B cell (primary cell): ENCODE measurements at regions not wholly inside any gene's neighbourhood (a gene's known extent, or its start where the extent isn't known, plus 50 kb on each side); places are given as distances from the start of the nearest gene placed in this dataset.

Source experiments
- ATAC-seq: fragments of 200-7000 bp; cut with Tn5 transposase; one replicate; pipeline ENCODE4 v1.10.0; 2021; ENCODE audit warnings: low read depth, mild to moderate bottlenecking, moderate number of reproducible peaks, moderate library complexity
- CTCF ChIA-PET: fragments of 350-600 bp; sonication (Branson Sonifier 250); formaldehyde crosslinking; loops from one replicate; lab custom pipeline; 2021; ENCODE audit warnings: antibody characterized with exemption, inconsistent platforms; lab: Charles Lee
- POLR2A ChIA-PET: fragments of 350-600 bp; sonication (Branson Sonifier 250); formaldehyde crosslinking; loops from one replicate; lab custom pipeline; 2021; ENCODE audit warnings: antibody characterized with exemption; lab: Charles Lee
- DNase-seq: peaks from one replicate; pipeline ENCODE4 v3.0.0; 2013
- H2AFZ ChIP-seq: 2 replicates; pipeline ENCODE4 v1.6.1; 2012; ENCODE audit warnings: mild to moderate bottlenecking, low read depth, low read length; ENCODE audit not compliant: insufficient read depth, poor library complexity, severe bottlenecking
- H3K27ac ChIP-seq, 2 donors: 1 replicate in 1 of 2; 2 replicates in 1 of 2; pipeline ENCODE4 v1.5.1; 2012 to 2013; ENCODE audit warnings: low read length in 2 of 2, mild to moderate bottlenecking in 2 of 2, moderate library complexity in 1 of 2
- H3K27me3 ChIP-seq, 4 experiments: fragments of 200-600 bp in 1 of 4; sonication (generic) in 1 of 4; replicated peaks in 1 of 4; 1 replicate in 2 of 4; 2 replicates in 2 of 4; pipeline versions ENCODE4 v1.6.1 to v1.7.0; 2013 to 2016; ENCODE audit warnings: low read length in 3 of 4, mild to moderate bottlenecking in 2 of 4, mixed read lengths in 1 of 4, moderate library complexity in 1 of 4; ENCODE audit not compliant: insufficient read depth in 4 of 4, control insufficient read depth in 3 of 4; ENCODE audit errors: control extremely low read depth in 1 of 4
- H3K36me3 ChIP-seq, 2 experiments: replicated peaks in 1 of 2; 1 replicate in 1 of 2; 2 replicates in 1 of 2; pipeline versions ENCODE4 v1.6.1 to v1.7.1; 2013; ENCODE audit warnings: low read length in 1 of 2; ENCODE audit not compliant: insufficient read depth in 2 of 2, control insufficient read depth in 1 of 2; ENCODE audit errors: control extremely low read depth in 1 of 2, extremely low read depth in 1 of 2
- H3K4me1 ChIP-seq, 2 donors: fragments of 200-600 bp in 1 of 2; sonication (generic) in 1 of 2; 1 replicate in 1 of 2; 2 replicates in 1 of 2; pipeline versions ENCODE4 v1.5.1 to v1.6.1; 2013 to 2017; ENCODE audit warnings: low read length in 2 of 2; ENCODE audit not compliant: control insufficient read depth in 2 of 2, insufficient read depth in 2 of 2
- H3K4me2 ChIP-seq: replicated peaks from 2 replicates; pipeline ENCODE3; 2012; ENCODE audit warnings: mild to moderate bottlenecking, low read depth, low read length; ENCODE audit not compliant: poor library complexity, severe bottlenecking
- H3K4me3 ChIP-seq, 5 experiments: fragments of 200-600 bp in 1 of 5; sonication (generic) in 1 of 5; 1 replicate in 3 of 5; 2 replicates in 2 of 5; pipeline versions ENCODE4 v1.5.1 to v1.7.0; 2011 to 2016; ENCODE audit warnings: low read length in 4 of 5, mild to moderate bottlenecking in 4 of 5, low read depth in 2 of 5, control low read depth in 1 of 5, moderate library complexity in 1 of 5; ENCODE audit not compliant: insufficient read depth in 1 of 5; ENCODE audit errors: control extremely low read depth in 1 of 5, extremely low read depth in 1 of 5
- H3K79me2 ChIP-seq: fragments of 200-600 bp; sonication (generic); one replicate; pipeline ENCODE4 v1.6.0; 2016; ENCODE audit warnings: low read length; ENCODE audit not compliant: control insufficient read depth, insufficient read depth
- H3K9ac ChIP-seq: fragments of 200-600 bp; sonication (generic); 2 replicates; pipeline ENCODE4 v1.6.1; 2017; ENCODE audit warnings: mild to moderate bottlenecking, low read length, moderate library complexity
- H3K9me3 ChIP-seq, 3 donors: one replicate each; pipeline versions ENCODE4 v1.6.1 to v1.7.1; 2013; ENCODE audit warnings: low read length in 2 of 3; ENCODE audit not compliant: control insufficient read depth in 2 of 3, insufficient read depth in 1 of 3; ENCODE audit errors: control extremely low read depth in 1 of 3
- H4K20me1 ChIP-seq: 2 replicates; pipeline ENCODE4 v1.6.0; 2012; ENCODE audit warnings: mild to moderate bottlenecking, low read length; ENCODE audit not compliant: insufficient read depth, control insufficient read depth, poor library complexity, severe bottlenecking
- H3K27ac Mint-ChIP-seq: one replicate; pipeline ENCODE4 v1.8.0; 2021; ENCODE audit warnings: mixed read lengths
- H3K27me3 Mint-ChIP-seq: one replicate; pipeline ENCODE4 v1.8.0; 2021; ENCODE audit warnings: mixed read lengths
- H3K4me1 Mint-ChIP-seq: one replicate; pipeline ENCODE4 v1.8.0; 2021; ENCODE audit warnings: mixed read lengths
- H3K4me3 Mint-ChIP-seq: one replicate; pipeline ENCODE4 v1.8.0; 2021; ENCODE audit warnings: mixed read lengths
- H3K9me3 Mint-ChIP-seq: one replicate; pipeline ENCODE4 v1.8.0; 2022; ENCODE audit warnings: mixed read lengths; ENCODE audit not compliant: insufficient read depth
- EZH2 ChIP-seq: IDR thresholded peaks from 2 replicates; pipeline ENCODE4 v1.6.1; 2012; ENCODE audit warnings: borderline replicate concordance, low read depth, mild to moderate bottlenecking, moderate library complexity, low read length; ENCODE audit not compliant: insufficient read depth, poor library complexity, severe bottlenecking
- WGBS: methylation state at CpG from one replicate; pipeline ENCODE4 v1.1.5; 2013; ENCODE audit warnings: missing lambda C conversion rate; ENCODE audit not compliant: insufficient coverage; 5-methylcytosine and 5-hydroxymethylcytosine counted together
- intact Hi-C: fragments of 100-400 bp; cut with micrococcal nuclease; formaldehyde crosslinking; loops from one replicate; pipeline ENCODE4 v1.10.0; 2022
- TF ChIP-seq, protein P1 (sequence below): fragments of 200-600 bp; IDR thresholded peaks from one replicate; pipeline ENCODE4 v1.8.0; 2022; ENCODE audit warnings: antibody characterized with exemption, mild to moderate bottlenecking

DNA sequence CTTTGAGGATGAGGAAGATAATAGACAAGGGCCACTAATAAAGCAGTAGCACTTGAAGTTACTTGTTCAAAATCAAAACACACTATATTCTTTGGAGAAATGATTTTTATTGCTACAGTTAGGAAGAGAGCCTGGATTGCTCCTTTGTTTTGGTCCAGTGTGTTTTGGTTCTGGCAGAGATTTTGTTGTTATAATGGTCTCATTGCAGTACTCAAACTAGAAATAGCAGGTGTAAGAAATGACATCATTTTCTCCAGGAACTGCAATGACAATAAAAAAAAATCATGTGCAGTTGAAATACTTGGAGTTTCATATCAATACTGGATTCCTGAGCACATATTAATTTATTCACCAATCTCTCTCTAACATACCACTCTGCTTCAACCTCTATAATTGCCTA lies 490.3 kb downstream of the CCDC85A start:
- TF ChIP-seq EZH2, result no peak
- TF ChIP-seq, protein P1, sequence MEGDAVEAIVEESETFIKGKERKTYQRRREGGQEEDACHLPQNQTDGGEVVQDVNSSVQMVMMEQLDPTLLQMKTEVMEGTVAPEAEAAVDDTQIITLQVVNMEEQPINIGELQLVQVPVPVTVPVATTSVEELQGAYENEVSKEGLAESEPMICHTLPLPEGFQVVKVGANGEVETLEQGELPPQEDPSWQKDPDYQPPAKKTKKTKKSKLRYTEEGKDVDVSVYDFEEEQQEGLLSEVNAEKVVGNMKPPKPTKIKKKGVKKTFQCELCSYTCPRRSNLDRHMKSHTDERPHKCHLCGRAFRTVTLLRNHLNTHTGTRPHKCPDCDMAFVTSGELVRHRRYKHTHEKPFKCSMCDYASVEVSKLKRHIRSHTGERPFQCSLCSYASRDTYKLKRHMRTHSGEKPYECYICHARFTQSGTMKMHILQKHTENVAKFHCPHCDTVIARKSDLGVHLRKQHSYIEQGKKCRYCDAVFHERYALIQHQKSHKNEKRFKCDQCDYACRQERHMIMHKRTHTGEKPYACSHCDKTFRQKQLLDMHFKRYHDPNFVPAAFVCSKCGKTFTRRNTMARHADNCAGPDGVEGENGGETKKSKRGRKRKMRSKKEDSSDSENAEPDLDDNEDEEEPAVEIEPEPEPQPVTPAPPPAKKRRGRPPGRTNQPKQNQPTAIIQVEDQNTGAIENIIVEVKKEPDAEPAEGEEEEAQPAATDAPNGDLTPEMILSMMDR, result no peak
- ChIA-PET CTCF (no interaction called here), POLR2A (no interaction called here)
- Mint-ChIP-seq H3K9me3 (peaks cover 5% of the 10 kb centered on the region), H3K4me3 (no peak overlapping the region), H3K4me1 (no peaks in the 10 kb centered on the region), H3K27ac (no peak overlapping the region), H3K27me3 (no peaks in the 10 kb centered on the region)
- DNase-seq, result no peak
- Histone ChIP-seq H3K27ac (no peak overlapping the region), H3K4me3 (no peak overlapping the region), H2AFZ (no peak overlapping the region), H3K4me1 (no peaks in the 10 kb centered on the region), H3K79me2 (no peaks in the 10 kb centered on the region), H3K9me3 (peaks cover 0 to 14% (median 12%) of the 10 kb centered on the region in 3 donors), H3K27me3 (no peaks in the 10 kb centered on the region), H4K20me1 (no peaks in the 10 kb centered on the region), H3K36me3 (no peaks in the 10 kb centered on the region), H3K4me2 (no peak overlapping the region), H3K9ac (no peak overlapping the region)
- intact Hi-C loops, result no loop called here
- no peak for ATAC-seq

GRCh38 chr2:56676966-56677365 lies 493.2 kb downstream of the CCDC85A start:
- ChIA-PET CTCF (no interaction called here), POLR2A (no interaction called here)
- DNase-seq (no peak), ATAC-seq (no peak)
- H3K27me3 Mint-ChIP-seq, result no peaks in the 10 kb centered on the region
- H3K9me3 Mint-ChIP-seq, result peaks cover 4% of the 10 kb centered on the region
- TF ChIP-seq EZH2, result no peak
- TF ChIP-seq, protein P1, result no peak
- H3K4me1 ChIP-seq, result no peaks in the 10 kb centered on the region
- no peak overlapping the region for H3K27ac ChIP-seq
- no peaks in the 10 kb centered on the region for H3K4me1 Mint-ChIP-seq
- H3K4me2 ChIP-seq, result no peak overlapping the region
- no peak overlapping the region for H3K9ac ChIP-seq
- H3K79me2 ChIP-seq, result no peaks in the 10 kb centered on the region
- H3K9me3 ChIP-seq, result peaks cover 0 to 14% (median 12%) of the 10 kb centered on the region in 3 donors
- 100% methylated on average over 2 of the region's 2 CpGs for WGBS
- no peaks in the 10 kb centered on the region for H3K27me3 ChIP-seq
- H3K27ac Mint-ChIP-seq, result no peak overlapping the region
- H3K4me3 ChIP-seq, result no peak overlapping the region
- H3K4me3 Mint-ChIP-seq, result no peak overlapping the region
- H4K20me1 ChIP-seq, result no peaks in the 10 kb centered on the region
- no peak overlapping the region for H2AFZ ChIP-seq
- intact Hi-C loops, result no loop called here
- H3K36me3 ChIP-seq, result no peaks in the 10 kb centered on the region
